ENCODE measurements at regions not wholly inside any gene's neighbourhood (a gene's known extent, or its start where the extent isn't known, plus 50 kb on each side); places are given as distances from the start of the nearest gene placed in this dataset.

GRCh38 chr10:10007957-10008356 lies 1009.7 kb upstream of the CELF2 start:
- ATAC-seq = no peak
- no peaks in the 10 kb centered on the region for H3K4me1 Mint-ChIP-seq
- H3K36me3 Mint-ChIP-seq = no peaks in the 10 kb centered on the region
- peaks cover 0 to 7% (median 4%) of the 10 kb centered on the region in 5 donors for H3K27me3 Mint-ChIP-seq
- H3K4me3 Mint-ChIP-seq = no peak overlapping the region
- H3K9me3 Mint-ChIP-seq = no peaks in the 10 kb centered on the region
- no peak overlapping the region for H3K27ac Mint-ChIP-seq
- no peak for DNase-seq
- POLR2A ChIA-PET = no interaction called here

DNA sequence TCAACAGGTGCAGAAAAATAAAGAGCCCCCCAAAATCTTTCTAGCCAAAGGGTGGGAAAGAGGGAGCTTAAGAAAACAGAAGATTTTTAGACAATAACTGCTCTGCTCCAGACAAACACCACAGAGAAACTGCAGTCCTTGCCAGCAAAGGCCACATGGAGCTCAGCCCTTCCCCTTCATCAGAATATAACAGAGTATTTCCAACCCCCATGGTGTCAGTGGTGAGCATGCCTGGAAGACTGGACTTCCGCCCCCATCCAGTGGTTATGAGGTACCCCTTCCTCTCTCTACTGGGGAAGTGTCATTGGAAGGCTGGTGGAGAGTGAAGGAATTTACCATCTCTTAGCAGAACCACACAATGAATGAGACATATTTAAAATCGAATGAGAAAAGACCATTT lies 1007.3 kb upstream of the CELF2 start:
- H3K9me3 Mint-ChIP-seq = no peaks in the 10 kb centered on the region
- no peaks in the 10 kb centered on the region for H3K4me1 Mint-ChIP-seq
- no peak overlapping the region for H3K27ac Mint-ChIP-seq
- no peak for ATAC-seq
- peaks cover 0 to 7% (median 2%) of the 10 kb centered on the region in 5 donors for H3K27me3 Mint-ChIP-seq
- H3K4me3 Mint-ChIP-seq = no peak overlapping the region
- POLR2A ChIA-PET = no interaction called here
- no peaks in the 10 kb centered on the region for H3K36me3 Mint-ChIP-seq
- DNase-seq = no peak

GRCh38 chr10:10014846-10015245 lies 1002.8 kb upstream of the CELF2 start:
- Mint-ChIP-seq H3K27me3 (peaks cover 0 to 12% (median 2%) of the 10 kb centered on the region in 5 donors), H3K4me1 (no peaks in the 10 kb centered on the region), H3K36me3 (no peaks in the 10 kb centered on the region), H3K27ac (no peak overlapping the region), H3K9me3 (peaks cover 0 to 9% (median 0%) of the 10 kb centered on the region in 9 donors), H3K4me3 (no peak overlapping the region)
- POLR2A ChIA-PET = no interaction called here
- DNase-seq = no peak
- ATAC-seq = no peak

DNA sequence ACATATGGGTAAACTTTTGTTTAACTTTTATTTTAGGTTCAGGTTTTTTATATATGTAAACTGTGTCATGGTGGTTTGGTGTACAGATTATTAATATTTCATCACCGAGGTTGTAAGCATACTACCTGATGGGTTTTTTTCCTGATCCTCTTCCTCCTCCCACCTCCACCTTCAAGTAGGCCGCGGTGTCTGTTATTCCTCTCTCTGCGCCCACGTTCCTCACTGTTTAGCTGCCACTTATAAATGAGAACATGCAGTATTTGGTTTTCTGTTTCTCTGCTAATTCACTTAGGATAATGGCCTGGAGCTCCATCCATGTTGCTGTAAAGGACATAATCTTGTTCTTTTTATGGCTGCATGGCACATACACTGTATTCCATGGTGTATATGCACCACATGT lies 1000.0 kb upstream of the CELF2 start:
- Mint-ChIP-seq H3K27ac (no peak overlapping the region), H3K4me1 (no peaks in the 10 kb centered on the region)
- no peak for ATAC-seq

GRCh38 chr10:10020945-10021344 lies 996.7 kb upstream of the CELF2 start:
- Mint-ChIP-seq H3K4me3 (no peak overlapping the region), H3K4me1 (no peaks in the 10 kb centered on the region), H3K27ac (no peak overlapping the region), H3K27me3 (peaks cover 0 to 16% (median 2%) of the 10 kb centered on the region in 5 donors), H3K9me3 (peaks cover 0 to 22% (median 2%) of the 10 kb centered on the region in 9 donors), H3K36me3 (no peaks in the 10 kb centered on the region)
- DNase-seq (no peak), ATAC-seq (no peak)
- POLR2A ChIA-PET = no interaction called here

More for the DNA sequence above, 1000.0 kb upstream of the CELF2 start:
- H3K4me3 Mint-ChIP-seq = no peak overlapping the region
- no peaks in the 10 kb centered on the region for H3K36me3 Mint-ChIP-seq
- H3K9me3 Mint-ChIP-seq = peaks cover 0 to 17% (median 2%) of the 10 kb centered on the region in 9 donors
- peaks cover 0 to 12% (median 2%) of the 10 kb centered on the region in 5 donors for H3K27me3 Mint-ChIP-seq
- no peak for DNase-seq
- POLR2A ChIA-PET = no interaction called here

GRCh38 chr10:10032991-10033390 lies 984.7 kb upstream of the CELF2 start:
- Mint-ChIP-seq H3K27ac (no peak overlapping the region), H3K27me3 (peaks cover 0 to 8% (median 2%) of the 10 kb centered on the region in 5 donors), H3K4me3 (no peak overlapping the region), H3K9me3 (peaks cover 0 to 3% (median 0%) of the 10 kb centered on the region in 9 donors), H3K4me1 (no peaks in the 10 kb centered on the region), H3K36me3 (no peaks in the 10 kb centered on the region)
- DNase-seq (no peak), ATAC-seq (no peak)
- POLR2A ChIA-PET = no interaction called here

DNA sequence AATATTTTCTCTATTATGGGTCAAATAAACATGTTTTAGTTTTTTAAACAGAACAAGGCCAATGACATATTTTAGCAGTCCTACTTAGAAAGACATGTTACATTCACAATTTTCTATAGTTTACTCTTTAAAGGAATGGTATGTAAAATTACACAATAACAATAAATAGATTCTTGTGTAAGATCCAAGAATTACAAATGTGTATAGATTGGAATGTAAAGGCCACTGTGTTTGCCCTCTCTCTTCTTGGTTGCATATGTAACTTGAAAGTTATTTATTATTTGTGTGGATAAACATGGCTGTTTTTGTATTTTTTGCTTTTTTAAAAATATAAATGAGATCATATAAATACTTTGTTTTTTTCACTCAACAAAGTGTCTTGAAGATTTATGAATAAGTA lies 979.3 kb upstream of the CELF2 start:
- H3K9me3 Mint-ChIP-seq = peaks cover 0 to 3% (median 0%) of the 10 kb centered on the region in 9 donors
- H3K36me3 Mint-ChIP-seq = no peaks in the 10 kb centered on the region
- no peak for DNase-seq
- no peak overlapping the region for H3K4me3 Mint-ChIP-seq
- ATAC-seq = no peak
- H3K27me3 Mint-ChIP-seq = peaks cover 0 to 3% (median 0%) of the 10 kb centered on the region in 5 donors
- POLR2A ChIA-PET = no interaction called here
- no peaks in the 10 kb centered on the region for H3K4me1 Mint-ChIP-seq
- H3K27ac Mint-ChIP-seq = no peak overlapping the region

- POLR2A ChIA-PET = no interaction called here
- peaks cover 0 to 3% (median 0%) of the 10 kb centered on the region in 9 donors for H3K9me3 Mint-ChIP-seq
- ATAC-seq (no peak), DNase-seq (no peak)
- peaks cover 0 to 3% (median 0%) of the 10 kb centered on the region in 5 donors for H3K27me3 Mint-ChIP-seq
- H3K36me3 Mint-ChIP-seq = no peaks in the 10 kb centered on the region
- H3K4me1 Mint-ChIP-seq = no peaks in the 10 kb centered on the region
- H3K4me3 Mint-ChIP-seq = no peak overlapping the region
- H3K27ac Mint-ChIP-seq = no peak overlapping the region
Observed at GRCh38 chr10:10039595-10039994, 978.1 kb upstream of the CELF2 start.

GRCh38 chr10:10043083-10043482 lies 974.6 kb upstream of the CELF2 start:
- H3K4me3 Mint-ChIP-seq = no peak overlapping the region
- H3K4me1 Mint-ChIP-seq = no peaks in the 10 kb centered on the region
- peaks cover 0 to 11% (median 3%) of the 10 kb centered on the region in 5 donors for H3K27me3 Mint-ChIP-seq
- no peak overlapping the region for H3K27ac Mint-ChIP-seq
- no peaks in the 10 kb centered on the region for H3K36me3 Mint-ChIP-seq
- ATAC-seq (no peak), DNase-seq (no peak)
- peaks cover 0 to 10% (median 0%) of the 10 kb centered on the region in 9 donors for H3K9me3 Mint-ChIP-seq
- POLR2A ChIA-PET = no interaction called here

GRCh38 chr10:10044922-10045764 lies 972.5 kb upstream of the CELF2 start:
- H3K9me3 Mint-ChIP-seq = peaks cover 0 to 10% (median 0%) of the 10 kb centered on the region in 9 donors
- H3K36me3 Mint-ChIP-seq = no peaks in the 10 kb centered on the region

GRCh38 chr10:10045765-10046028 lies 972.0 kb upstream of the CELF2 start:
- Mint-ChIP-seq H3K4me3 (no peak overlapping the region), H3K27ac (no peak overlapping the region), H3K4me1 (no peaks in the 10 kb centered on the region), H3K9me3 (peaks cover 0 to 10% (median 0%) of the 10 kb centered on the region in 9 donors), H3K36me3 (no peaks in the 10 kb centered on the region), H3K27me3 (peaks cover under 1 to 16% (median 4%) of the 10 kb centered on the region in 5 donors)
- POLR2A ChIA-PET = no interaction called here
- ATAC-seq = no peak
- DNase-seq = no peak

More at GRCh38 chr10:10044922-10045764, 972.5 kb upstream of the CELF2 start:
- H3K4me1 Mint-ChIP-seq = no peaks in the 10 kb centered on the region
- no peak for ATAC-seq
- no peak for DNase-seq
- POLR2A ChIA-PET = no interaction called here
- peaks cover 0 to 16% (median 4%) of the 10 kb centered on the region in 5 donors for H3K27me3 Mint-ChIP-seq
- no peak overlapping the region for H3K27ac Mint-ChIP-seq
- H3K4me3 Mint-ChIP-seq = no peak overlapping the region

GRCh38 chr10:10047426-10047825 lies 970.2 kb upstream of the CELF2 start:
- Mint-ChIP-seq H3K9me3 (peaks cover 0 to 7% (median 0%) of the 10 kb centered on the region in 9 donors), H3K27me3 (peaks cover 0 to 22% (median 7%) of the 10 kb centered on the region in 5 donors), H3K4me1 (no peaks in the 10 kb centered on the region), H3K27ac (no peak overlapping the region), H3K36me3 (no peaks in the 10 kb centered on the region), H3K4me3 (no peak overlapping the region)
- DNase-seq (no peak), ATAC-seq (no peak)
- POLR2A ChIA-PET = no interaction called here

GRCh38 chr10:10053051-10053450 lies 964.6 kb upstream of the CELF2 start:
- H3K27me3 Mint-ChIP-seq = peaks cover 2 to 40% (median 9%) of the 10 kb centered on the region in 5 donors
- no peak overlapping the region for H3K27ac Mint-ChIP-seq
- H3K4me3 Mint-ChIP-seq = no peak overlapping the region
- POLR2A ChIA-PET = no interaction called here
- H3K36me3 Mint-ChIP-seq = no peaks in the 10 kb centered on the region
- H3K4me1 Mint-ChIP-seq = peaks cover 0 to 2% (median 0%) of the 10 kb centered on the region in 4 donors
- no peak for ATAC-seq
- H3K9me3 Mint-ChIP-seq = peaks cover 0 to 2% (median 0%) of the 10 kb centered on the region in 9 donors
- DNase-seq = no peak

- ATAC-seq = no peak
- POLR2A ChIA-PET = no interaction called here
- no peaks in the 10 kb centered on the region for H3K9me3 Mint-ChIP-seq
- H3K36me3 Mint-ChIP-seq = no peaks in the 10 kb centered on the region
- H3K4me3 Mint-ChIP-seq = no peak overlapping the region
- H3K4me1 Mint-ChIP-seq = peaks cover 0 to 2% (median 0%) of the 10 kb centered on the region in 4 donors
- no peak overlapping the region for H3K27ac Mint-ChIP-seq
- no peak for DNase-seq
- H3K27me3 Mint-ChIP-seq = peaks cover 2 to 41% (median 9%) of the 10 kb centered on the region in 5 donors
Observed at GRCh38 chr10:10054466-10054865, 963.2 kb upstream of the CELF2 start.

All from naive thymus-derived CD8-positive, alpha-beta T cell (primary cell).